HT-29 (cell line): ENCODE measurements at regions not wholly inside any gene's neighbourhood (a gene's known extent, or its start where the extent isn't known, plus 50 kb on each side); places are given as distances from the start of the nearest gene placed in this dataset.

Experiments used
- DNase-seq: peaks from one replicate; pipeline ENCODE4 v3.0.0-alpha.2; 2015; ENCODE audit warnings: low spot score

DNA sequence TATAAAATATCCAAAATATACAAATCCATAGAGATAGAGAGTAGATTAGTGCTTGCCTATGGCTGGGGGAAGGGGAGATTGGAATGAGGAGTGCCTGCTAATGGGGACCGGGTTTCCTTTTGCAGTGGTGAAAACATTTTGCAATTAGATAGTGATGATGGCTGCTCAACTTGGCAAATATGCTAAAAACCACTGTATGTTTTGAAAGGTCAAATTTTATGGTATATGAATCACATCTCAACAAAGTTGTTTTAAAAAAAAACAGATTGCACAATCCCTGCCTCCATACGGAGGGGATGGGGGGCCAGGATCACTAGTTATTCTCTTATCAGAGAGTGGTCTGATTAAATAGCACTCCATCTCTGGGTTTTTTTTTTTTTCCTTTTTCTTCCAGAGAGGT lies 76.9 kb upstream of the RIPOR2 start:
- DNase-seq: no peak

GRCh38 chr6:25013246-25013645 lies 77.5 kb upstream of the RIPOR2 start:
- no peak for DNase-seq

GRCh38 chr6:25014369-25014768 lies 78.6 kb upstream of the RIPOR2 start:
- no peak for DNase-seq

GRCh38 chr6:25014791-25015560 lies 79.2 kb upstream of the RIPOR2 start:
- no peak for DNase-seq

DNA sequence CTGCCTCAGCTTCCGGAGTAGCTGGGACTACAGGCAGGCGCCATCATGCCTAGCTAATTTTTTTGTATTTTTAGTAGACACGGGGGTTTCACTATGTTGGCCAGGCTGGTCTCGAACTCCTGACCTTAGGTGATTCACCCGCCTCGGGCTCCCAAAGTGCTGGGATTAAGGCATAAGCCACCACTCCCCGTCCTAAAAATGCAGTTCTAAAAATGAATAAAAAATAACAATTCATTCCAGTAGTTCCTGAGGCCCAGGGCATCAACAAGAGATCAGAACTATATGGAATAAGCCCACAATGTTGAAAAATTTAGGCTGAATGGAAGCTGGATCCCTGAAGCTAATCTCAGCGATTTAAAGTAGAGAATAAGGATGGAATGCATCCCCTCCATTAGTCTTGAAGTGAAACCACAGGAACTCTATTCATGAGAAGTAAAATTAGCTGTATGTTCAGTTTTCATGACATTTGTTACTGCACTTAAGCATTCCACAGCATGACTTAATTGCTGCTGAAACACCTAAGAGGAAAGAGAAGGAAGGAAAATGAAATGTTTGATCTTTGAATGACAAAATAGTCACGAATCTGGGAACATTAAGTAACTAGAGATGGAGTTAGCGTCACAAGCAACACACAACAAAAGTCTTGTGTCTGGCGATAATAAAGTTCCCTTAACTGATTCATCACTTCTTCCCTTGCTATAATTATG lies 80.4 kb upstream of the RIPOR2 start:
- no peak for DNase-seq

DNA sequence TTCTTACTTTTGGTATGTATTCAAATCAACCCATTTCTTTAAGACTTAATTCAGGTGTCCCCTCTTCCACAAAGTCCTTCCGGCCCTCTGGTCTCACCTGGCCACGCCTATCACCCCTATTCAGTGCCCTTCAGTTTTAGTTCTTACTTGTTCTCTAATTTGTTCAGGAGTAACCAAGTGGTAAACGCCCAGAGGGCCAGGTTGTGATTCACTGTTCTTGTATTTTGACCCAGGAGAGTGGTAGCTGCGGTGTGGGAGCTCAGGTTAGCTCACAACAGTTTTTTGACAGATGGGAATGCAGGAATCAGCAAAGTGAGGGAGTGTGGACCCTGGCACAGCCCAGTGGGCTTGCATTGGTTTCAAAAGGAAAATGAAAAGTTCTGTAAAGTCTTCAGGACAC lies 81.7 kb upstream of the RIPOR2 start:
- no peak for DNase-seq

- peak; percentile 66 for DNase-seq
Measured at GRCh38 chr6:25017932-25018567, 82.3 kb upstream of the RIPOR2 start.

- no peak for DNase-seq
Measured at GRCh38 chr6:25018568-25018954, 82.8 kb upstream of the RIPOR2 start.

DNA sequence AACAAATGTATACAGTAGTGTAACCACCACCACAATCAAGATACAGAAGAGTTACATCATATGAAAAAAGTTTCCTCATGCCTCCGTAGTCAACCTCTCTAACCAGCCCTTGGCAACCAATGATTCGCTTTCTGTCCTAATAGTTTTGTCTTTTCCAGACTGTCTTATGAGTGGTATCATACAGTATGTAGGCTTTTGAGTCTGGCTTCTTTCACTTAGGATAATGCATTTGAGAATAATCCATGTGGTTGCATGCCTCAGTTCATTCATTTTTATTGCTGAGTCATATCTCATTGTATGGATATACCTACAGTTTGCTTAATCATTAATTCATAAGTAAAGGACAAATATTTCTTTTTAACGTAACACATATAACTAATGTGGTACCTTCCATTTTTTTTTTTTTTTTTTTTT lies 86.4 kb upstream of the RIPOR2 start:
- no peak for DNase-seq

- no peak for DNase-seq
Measured at GRCh38 chr6:25023781-25024180, 88.0 kb upstream of the RIPOR2 start.

DNA sequence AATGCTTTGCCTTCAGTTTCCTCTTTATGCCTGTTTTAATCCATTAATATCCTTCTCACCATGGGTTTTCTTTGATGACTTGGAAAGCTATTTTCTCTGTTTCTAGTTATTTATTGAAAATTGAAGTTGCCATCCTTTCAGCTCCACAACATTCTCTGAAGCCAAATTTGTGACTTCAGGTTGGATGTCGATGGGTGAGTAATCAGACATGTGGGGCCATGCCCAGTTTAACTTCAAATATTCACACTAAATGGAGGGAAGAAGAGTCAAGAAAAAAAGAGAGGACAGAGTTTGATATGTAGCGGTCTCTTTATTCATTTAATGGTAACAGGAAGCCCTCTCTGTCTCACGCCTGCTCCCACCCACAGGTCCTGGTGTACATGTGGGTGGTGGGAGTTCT lies 89.1 kb upstream of the RIPOR2 start:
- DNase-seq: no peak

DNA sequence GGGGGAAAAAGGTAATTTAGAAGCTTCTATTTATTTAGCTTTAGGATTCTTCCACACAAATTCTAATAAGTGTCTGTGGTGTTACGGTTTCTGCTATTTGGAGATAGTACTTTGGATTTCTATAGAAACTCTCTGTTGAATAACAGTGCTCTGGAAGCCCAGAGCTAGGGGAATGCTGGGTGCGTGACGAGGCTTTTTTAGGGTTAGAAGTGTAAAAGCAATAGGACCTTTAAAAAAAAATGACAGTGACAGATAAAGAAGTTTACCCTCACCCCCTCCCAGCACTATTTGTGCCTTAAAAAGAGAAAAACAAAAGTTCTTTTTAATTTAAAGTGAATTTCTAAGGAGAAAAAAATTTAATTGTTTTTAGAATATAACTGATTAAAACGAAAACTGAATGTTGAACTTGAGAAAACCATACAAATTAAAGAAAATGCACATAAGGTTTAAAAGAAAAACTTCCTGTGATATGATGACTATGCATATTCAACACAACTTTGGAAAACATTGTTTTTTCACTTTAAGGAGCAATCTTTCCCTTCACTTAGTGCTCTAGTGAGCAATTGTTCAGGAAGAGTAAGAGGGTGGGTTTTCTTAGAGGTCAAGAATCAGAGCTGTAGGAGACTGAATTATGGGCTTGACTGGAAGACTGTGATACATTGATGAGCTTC lies 89.6 kb upstream of the RIPOR2 start:
- DNase-seq: no peak

- DNase-seq: no peak
Measured at GRCh38 chr6:25025919-25026301, 90.2 kb upstream of the RIPOR2 start.

GRCh38 chr6:25026723-25027122 lies 91.0 kb upstream of the RIPOR2 start:
- no peak for DNase-seq

- DNase-seq: no peak
Measured at GRCh38 chr6:25027221-25027916, 91.6 kb upstream of the RIPOR2 start.

- no peak for DNase-seq
Measured at GRCh38 chr6:25028328-25028727, 92.6 kb upstream of the RIPOR2 start.

- no peak for DNase-seq
Measured at GRCh38 chr6:25032934-25033333, 97.2 kb upstream of the RIPOR2 start.

GRCh38 chr6:25034431-25034921 lies 98.7 kb upstream of the RIPOR2 start:
- no peak for DNase-seq

- no peak for DNase-seq
Measured at GRCh38 chr6:25035174-25035511, 99.4 kb upstream of the RIPOR2 start.

GRCh38 chr6:25035512-25036435 lies 100.0 kb upstream of the RIPOR2 start:
- no peak for DNase-seq

GRCh38 chr6:25036461-25036860 lies 100.7 kb upstream of the RIPOR2 start:
- DNase-seq: no peak
